Neural progenitor cell (in vitro differentiated cells): ENCODE measurements at regions not wholly inside any gene's neighbourhood (a gene's known extent, or its start where the extent isn't known, plus 50 kb on each side); places are given as distances from the start of the nearest gene placed in this dataset.
"Not testable (repeated sequence)": the region's sequence is repeated elsewhere in the genome, so short reads cannot be mapped to it uniquely, and the experiment has no call there.

Experiments
- DNase-seq: peaks from one replicate; pipeline ENCODE4 v3.0.0-alpha.2; 2016; ENCODE audit warnings: low spot score
- H2AFZ ChIP-seq: fragments of 200-600 bp; sonication (generic); replicated peaks from 2 replicates; pipeline ENCODE4 v1.6.1; 2016; ENCODE audit warnings: antibody characterized with exemption
- H3F3A ChIP-seq: fragments of 200-600 bp; sonication (generic); 2 replicates; pipeline ENCODE4 v1.6.1; 2016; ENCODE audit warnings: antibody characterized with exemption, low read depth
- H3K27ac ChIP-seq: fragments of 200-600 bp; sonication (generic); 2 replicates; pipeline ENCODE4 v1.5.1; 2016; ENCODE audit warnings: mild to moderate bottlenecking
- H3K27me3 ChIP-seq: fragments of 200-600 bp; sonication (generic); 2 replicates; pipeline ENCODE4 v1.6.1; 2016; ENCODE audit warnings: mild to moderate bottlenecking, moderate library complexity
- H3K36me3 ChIP-seq: fragments of 200-600 bp; sonication (generic); 2 replicates; pipeline ENCODE4 v1.5.1; 2016
- H3K4me1 ChIP-seq: fragments of 200-600 bp; sonication (generic); 2 replicates; pipeline ENCODE4 v1.6.1; 2016; ENCODE audit warnings: mixed run types
- H3K4me2 ChIP-seq: fragments of 200-600 bp; sonication (generic); 2 replicates; pipeline ENCODE4 v1.6.1; 2016
- H3K4me3 ChIP-seq: fragments of 200-600 bp; sonication (generic); 2 replicates; pipeline ENCODE4 v1.5.1; 2016
- H3K79me2 ChIP-seq: fragments of 200-600 bp; sonication (generic); 2 replicates; pipeline ENCODE4 v1.6.1; 2016; ENCODE audit warnings: low read depth
- H3K9ac ChIP-seq: fragments of 200-600 bp; sonication (generic); 2 replicates; pipeline ENCODE4 v1.6.1; 2016
- H3K9me3 ChIP-seq: fragments of 200-600 bp; sonication (generic); 2 replicates; pipeline ENCODE4 v1.5.1; 2016; ENCODE audit warnings: low read depth
- H4K20me1 ChIP-seq: fragments of 200-600 bp; sonication (generic); 2 replicates; pipeline ENCODE4 v1.6.1; 2016; ENCODE audit warnings: low read depth
- H3K27ac Mint-ChIP-seq: 3 replicates; pipeline ENCODE4 v1.8.0; 2021; ENCODE audit warnings: mixed read lengths
- H3K27me3 Mint-ChIP-seq: 2 replicates; pipeline ENCODE4 v1.8.0; 2022; ENCODE audit warnings: low read depth, mild to moderate bottlenecking, inconsistent platforms, moderate library complexity, mixed read lengths; ENCODE audit not compliant: insufficient read depth
- H3K36me3 Mint-ChIP-seq: 3 replicates; pipeline ENCODE4 v1.8.0; 2021; ENCODE audit warnings: mixed read lengths
- H3K4me1 Mint-ChIP-seq: 3 replicates; pipeline ENCODE4 v1.8.0; 2021; ENCODE audit warnings: mixed read lengths
- H3K4me3 Mint-ChIP-seq: 3 replicates; pipeline ENCODE4 v1.8.0; 2021; ENCODE audit warnings: mild to moderate bottlenecking, moderate library complexity, mixed read lengths
- H3K9me3 Mint-ChIP-seq: 3 replicates; pipeline ENCODE4 v1.8.0; 2020; ENCODE audit warnings: mixed read lengths
- EZH2 ChIP-seq: fragments of 200-600 bp; sonication (generic); IDR thresholded peaks from 2 replicates; pipeline ENCODE4 v1.6.1; 2017; ENCODE audit warnings: antibody characterized with exemption, mild to moderate bottlenecking, moderate library complexity
- EZH2phosphoT487 ChIP-seq: fragments of 200-600 bp; sonication (generic); IDR thresholded peaks from 2 replicates; pipeline ENCODE4 v1.6.1; 2017; ENCODE audit warnings: antibody characterized with exemption
- TF ChIP-seq, protein P1 (sequence below): fragments of 200-600 bp; sonication (generic); IDR thresholded peaks from 2 replicates; pipeline ENCODE4 v1.5.1; 2017; ENCODE audit warnings: antibody characterized with exemption, mild to moderate bottlenecking

- not testable (repeated sequence) for H3K36me3 ChIP-seq, DNase-seq, H3K4me1 ChIP-seq, H3K4me3 ChIP-seq, H3K36me3 Mint-ChIP-seq, H3K79me2 ChIP-seq, H3K27me3 Mint-ChIP-seq, H4K20me1 ChIP-seq, H3K27ac Mint-ChIP-seq, H3K4me3 Mint-ChIP-seq, H3F3A ChIP-seq, H3K27me3 ChIP-seq, H3K4me2 ChIP-seq, H3K4me1 Mint-ChIP-seq, H2AFZ ChIP-seq, H3K27ac ChIP-seq, H3K9me3 Mint-ChIP-seq, H3K9ac ChIP-seq, H3K9me3 ChIP-seq
- TF ChIP-seq, protein P1, sequence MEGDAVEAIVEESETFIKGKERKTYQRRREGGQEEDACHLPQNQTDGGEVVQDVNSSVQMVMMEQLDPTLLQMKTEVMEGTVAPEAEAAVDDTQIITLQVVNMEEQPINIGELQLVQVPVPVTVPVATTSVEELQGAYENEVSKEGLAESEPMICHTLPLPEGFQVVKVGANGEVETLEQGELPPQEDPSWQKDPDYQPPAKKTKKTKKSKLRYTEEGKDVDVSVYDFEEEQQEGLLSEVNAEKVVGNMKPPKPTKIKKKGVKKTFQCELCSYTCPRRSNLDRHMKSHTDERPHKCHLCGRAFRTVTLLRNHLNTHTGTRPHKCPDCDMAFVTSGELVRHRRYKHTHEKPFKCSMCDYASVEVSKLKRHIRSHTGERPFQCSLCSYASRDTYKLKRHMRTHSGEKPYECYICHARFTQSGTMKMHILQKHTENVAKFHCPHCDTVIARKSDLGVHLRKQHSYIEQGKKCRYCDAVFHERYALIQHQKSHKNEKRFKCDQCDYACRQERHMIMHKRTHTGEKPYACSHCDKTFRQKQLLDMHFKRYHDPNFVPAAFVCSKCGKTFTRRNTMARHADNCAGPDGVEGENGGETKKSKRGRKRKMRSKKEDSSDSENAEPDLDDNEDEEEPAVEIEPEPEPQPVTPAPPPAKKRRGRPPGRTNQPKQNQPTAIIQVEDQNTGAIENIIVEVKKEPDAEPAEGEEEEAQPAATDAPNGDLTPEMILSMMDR: peak; percentile 35
Observed at GRCh38 chr18:6541131-6541679, 126.5 kb upstream of the L3MBTL4 start.

DNA sequence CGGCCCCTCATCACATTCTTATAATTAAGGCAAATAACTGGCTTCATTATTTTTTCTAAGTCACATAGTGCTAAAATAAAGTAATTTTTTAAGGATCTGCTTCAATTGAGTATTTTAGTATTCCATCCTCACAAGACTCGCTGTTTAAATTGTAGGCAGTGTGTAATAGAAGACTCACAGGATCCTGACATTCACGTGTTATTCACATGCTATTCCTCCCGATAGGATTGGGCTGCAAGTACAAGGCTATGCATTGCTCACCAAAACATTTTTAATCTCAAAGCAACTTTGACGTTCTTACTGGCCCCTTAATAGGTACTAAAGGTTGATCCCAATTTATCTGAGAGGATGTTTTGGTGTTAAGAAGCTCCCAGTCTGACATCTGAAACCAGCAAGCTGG lies 127.6 kb upstream of the L3MBTL4 start:
- Mint-ChIP-seq H3K36me3 (no peaks in the 10 kb centered on the region), H3K27me3 (no peaks in the 10 kb centered on the region)

GRCh38 chr18:6543330-6543908 lies 128.7 kb upstream of the L3MBTL4 start:
- H3K36me3 Mint-ChIP-seq: no peaks in the 10 kb centered on the region
- peaks cover 4% of the 10 kb centered on the region for H3K4me1 Mint-ChIP-seq
- no peaks in the 10 kb centered on the region for H3K36me3 ChIP-seq
- no peaks in the 10 kb centered on the region for H3K9me3 Mint-ChIP-seq
- no peaks in the 10 kb centered on the region for H3K9me3 ChIP-seq
- no peak overlapping the region for H3K4me3 Mint-ChIP-seq
- no peaks in the 10 kb centered on the region for H3F3A ChIP-seq
- H3K79me2 ChIP-seq: no peaks in the 10 kb centered on the region
- H4K20me1 ChIP-seq: no peaks in the 10 kb centered on the region
- TF ChIP-seq, protein P1: peak; percentile 70
- TF ChIP-seq EZH2phosphoT487: no peak
- H3K27ac Mint-ChIP-seq: no peak overlapping the region
- DNase-seq: peak; percentile 42
- no peak overlapping the region for H3K9ac ChIP-seq
- H2AFZ ChIP-seq: no peak overlapping the region
- H3K27ac ChIP-seq: no peak overlapping the region
- peaks cover 9% of the 10 kb centered on the region for H3K4me1 ChIP-seq
- peak overlapping the region; percentile 22 for H3K4me2 ChIP-seq
- no peak overlapping the region for H3K4me3 ChIP-seq
- H3K27me3 Mint-ChIP-seq: no peaks in the 10 kb centered on the region
- H3K27me3 ChIP-seq: no peaks in the 10 kb centered on the region

More for the DNA sequence above, 127.6 kb upstream of the L3MBTL4 start:
- H3K9me3 Mint-ChIP-seq: no peaks in the 10 kb centered on the region
- H3K27ac Mint-ChIP-seq: no peak overlapping the region
- Histone ChIP-seq H3K36me3 (no peaks in the 10 kb centered on the region), H3K4me1 (peaks cover 6% of the 10 kb centered on the region), H3K79me2 (no peaks in the 10 kb centered on the region), H3K27ac (no peak overlapping the region), H3K9me3 (no peaks in the 10 kb centered on the region), H3K4me2 (no peak overlapping the region), H2AFZ (no peak overlapping the region), H3K9ac (no peak overlapping the region), H3F3A (no peaks in the 10 kb centered on the region), H3K27me3 (no peaks in the 10 kb centered on the region), H3K4me3 (no peak overlapping the region), H4K20me1 (no peaks in the 10 kb centered on the region)
- H3K4me1 Mint-ChIP-seq: peaks cover 4% of the 10 kb centered on the region
- no peak for DNase-seq
- no peak overlapping the region for H3K4me3 Mint-ChIP-seq
- TF ChIP-seq EZH2: no peak
- no peak for TF ChIP-seq EZH2phosphoT487
- TF ChIP-seq, protein P1: no peak
